Stomach (tissue), 4 donors: ENCODE measurements at regions not wholly inside any gene's neighbourhood (a gene's known extent, or its start where the extent isn't known, plus 50 kb on each side); places are given as distances from the start of the nearest gene placed in this dataset.

Source experiments
- EP300 ChIP-seq: sonication (generic); formaldehyde crosslinking; IDR thresholded peaks from one replicate; pipeline ENCODE4 v1.6.1; 2017; ENCODE audit warnings: antibody characterized with exemption
- POLR2A ChIP-seq, 4 donors: fragments of 450-650 bp; IDR thresholded peaks; one replicate each; pipeline ENCODE4 v1.6.1; 2016; ENCODE audit warnings: antibody characterized with exemption in 4 of 4, control low read depth in 2 of 4, mild to moderate bottlenecking in 1 of 4, moderate library complexity in 1 of 4
- POLR2AphosphoS5 ChIP-seq, 3 donors: sonication (generic); formaldehyde crosslinking; IDR thresholded peaks; one replicate each; pipeline ENCODE4 v1.6.1; 2016; ENCODE audit warnings: antibody characterized with exemption in 3 of 3
- TF ChIP-seq, protein P1 (sequence below), 7 experiments: fragments of 450-650 bp in 4 of 7; fragments of 200-600 bp in 3 of 7; sonication (generic) in 3 of 7; IDR thresholded peaks; one replicate each; pipeline ENCODE4 v1.5.1; 2016 to 2019; ENCODE audit warnings: antibody characterized with exemption in 7 of 7, control low read depth in 2 of 7, mild to moderate bottlenecking in 1 of 7

DNA sequence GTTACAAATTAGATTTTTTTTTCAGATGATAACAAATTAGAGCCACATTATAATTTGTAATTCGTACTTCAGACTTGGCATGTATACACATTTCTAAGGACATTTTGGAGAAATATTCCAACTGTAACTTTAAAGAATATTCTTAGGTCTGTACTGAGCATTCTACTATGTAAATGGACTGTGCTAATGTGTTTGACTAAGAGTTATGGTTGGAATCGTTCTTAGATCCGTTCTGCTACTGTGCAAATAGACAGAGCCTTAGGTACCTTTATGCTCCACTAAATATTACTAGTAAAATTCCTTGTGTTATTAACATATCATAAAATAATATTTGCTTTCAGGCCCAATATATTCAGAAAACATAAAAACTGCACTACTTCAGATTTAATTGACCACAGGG, 1180.0 kb upstream of the TENM3 start:
- TF ChIP-seq EP300 (no peak), POLR2A (IDR thresholded peaks at IDR 0.05) (no peak), POLR2AphosphoS5 (IDR thresholded peaks at IDR 0.05) (no peak)
- TF ChIP-seq, protein P1, sequence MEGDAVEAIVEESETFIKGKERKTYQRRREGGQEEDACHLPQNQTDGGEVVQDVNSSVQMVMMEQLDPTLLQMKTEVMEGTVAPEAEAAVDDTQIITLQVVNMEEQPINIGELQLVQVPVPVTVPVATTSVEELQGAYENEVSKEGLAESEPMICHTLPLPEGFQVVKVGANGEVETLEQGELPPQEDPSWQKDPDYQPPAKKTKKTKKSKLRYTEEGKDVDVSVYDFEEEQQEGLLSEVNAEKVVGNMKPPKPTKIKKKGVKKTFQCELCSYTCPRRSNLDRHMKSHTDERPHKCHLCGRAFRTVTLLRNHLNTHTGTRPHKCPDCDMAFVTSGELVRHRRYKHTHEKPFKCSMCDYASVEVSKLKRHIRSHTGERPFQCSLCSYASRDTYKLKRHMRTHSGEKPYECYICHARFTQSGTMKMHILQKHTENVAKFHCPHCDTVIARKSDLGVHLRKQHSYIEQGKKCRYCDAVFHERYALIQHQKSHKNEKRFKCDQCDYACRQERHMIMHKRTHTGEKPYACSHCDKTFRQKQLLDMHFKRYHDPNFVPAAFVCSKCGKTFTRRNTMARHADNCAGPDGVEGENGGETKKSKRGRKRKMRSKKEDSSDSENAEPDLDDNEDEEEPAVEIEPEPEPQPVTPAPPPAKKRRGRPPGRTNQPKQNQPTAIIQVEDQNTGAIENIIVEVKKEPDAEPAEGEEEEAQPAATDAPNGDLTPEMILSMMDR (IDR thresholded peaks at IDR 0.05), result no peak
